ENCODE measurements at regions not wholly inside any gene's neighbourhood (a gene's known extent, or its start where the extent isn't known, plus 50 kb on each side); places are given as distances from the start of the nearest gene placed in this dataset.

- WGBS, 2 experiments (ENCODE audit: extremely low coverage in 2 of 2, insufficient read length in 1 of 2) = no CpG with 5 or more reads among the region's 7 CpGs
- no peak overlapping the region for H3K9ac ChIP-seq (ENCODE audit: low read depth, low read length)
- no peak overlapping the region for H3K23ac ChIP-seq (ENCODE audit: low read depth, low read length)
- ChIA-PET POLR2A (ENCODE audit: unreplicated experiment) (no interaction called here), CTCF (interaction anchor here (0.6 kb wide), 1 partner anchor 14 kb away, joined by 3 read pairs; no protein-coding TSS in a partner anchor)
- no peak for TF ChIP-seq CEBPB (IDR thresholded peaks at IDR 0.05; ENCODE audit: low read depth, low read length)
- H4K5ac ChIP-seq (ENCODE audit: low read depth, low read length) = no peak overlapping the region
- H4K20me1 ChIP-seq (ENCODE audit: insufficient read depth, low read length) = no peaks in the 10 kb centered on the region
- DNase-seq (no peak), ATAC-seq (ENCODE audit: low read depth) (no peak)
- H3K4ac ChIP-seq (ENCODE audit: low read depth, low read length) = no peak overlapping the region
- no peaks in the 10 kb centered on the region for H3K4me1 ChIP-seq (ENCODE audit: control insufficient read depth, insufficient read depth, low read length)
- no peak overlapping the region for H2AK5ac ChIP-seq (ENCODE audit: low read depth, low read length)
- no peak overlapping the region for H2BK120ac ChIP-seq (ENCODE audit: low read depth, low read length)
- intact Hi-C loops (cut with micrococcal nuclease) = no loop called here
- no peak overlapping the region for H4K91ac ChIP-seq (ENCODE audit: insufficient read depth, low read depth, low read length)
- H2AK9ac ChIP-seq (replicated peaks; ENCODE audit: low read depth, low read length, poor library complexity) = no peak overlapping the region
- no peak overlapping the region for H2BK5ac ChIP-seq (ENCODE audit: low read depth, low read length, poor library complexity, severe bottlenecking)
- no peak overlapping the region for H3K4me2 ChIP-seq (ENCODE audit: low read depth, low read length)
- no TSS peak for BruUV-seq (replicated peaks)
- H4K8ac ChIP-seq (ENCODE audit: low read depth in 2 of 2, low read length in 2 of 2) = no peak overlapping the region
- no peaks in the 10 kb centered on the region for H3K36me3 ChIP-seq (ENCODE audit: control insufficient read depth, insufficient read depth, low read length)
- H3K9me1 ChIP-seq (ENCODE audit: insufficient read depth, low read length) = no peaks in the 10 kb centered on the region
- dilution Hi-C loops (cut with HindIII; ENCODE audit: low sequenced_read_pairs, unreplicated experiment) = no loop called here
- H3K27ac ChIP-seq (ENCODE audit: insufficient read depth, low read length) = no peak overlapping the region
- H3K56ac ChIP-seq (ENCODE audit: extremely low read depth, insufficient read depth, low read length) = no peak overlapping the region
- no peak overlapping the region for H2BK20ac ChIP-seq (ENCODE audit: low read depth, low read length)
- no peak overlapping the region for H2BK15ac ChIP-seq (ENCODE audit: low read depth, low read length)
- H3K9me3 ChIP-seq (ENCODE audit: control insufficient read depth, insufficient read depth, low read length) = peaks cover 7% of the 10 kb centered on the region
- in situ Hi-C loops (cut with MboI; ENCODE audit: low sequenced_read_pairs) = no loop called here
- no peak overlapping the region for H3K18ac ChIP-seq (ENCODE audit: low read depth, low read length)
- H3K14ac ChIP-seq (replicated peaks; ENCODE audit: low read depth, low read length) = no peak overlapping the region
- H3K27me3 ChIP-seq (ENCODE audit: control insufficient read depth, insufficient read depth, low read length) = peaks cover 42% of the 10 kb centered on the region
- no peaks in the 10 kb centered on the region for H3K79me1 ChIP-seq (ENCODE audit: low read depth in 1 of 2, low read length in 2 of 2)
- no peak overlapping the region for H3K4me3 ChIP-seq (ENCODE audit: insufficient read depth, low read depth, low read length)
- no peak overlapping the region for H2AFZ ChIP-seq (replicated peaks; ENCODE audit: low read length, poor library complexity)
Measured at GRCh38 chr1:25118546-25118945, 113.8 kb downstream of the SYF2 start.

All from IMR-90 (cell line).